ENCODE measurements at regions not wholly inside any gene's neighbourhood (a gene's known extent, or its start where the extent isn't known, plus 50 kb on each side); places are given as distances from the start of the nearest gene placed in this dataset.
A peak's percentile ranks its signal among the peaks of the same experiment; 100 is the strongest.
"Not testable (repeated sequence)": the region's sequence is repeated elsewhere in the genome, so short reads cannot be mapped to it uniquely, and the experiment has no call there.

DNA sequence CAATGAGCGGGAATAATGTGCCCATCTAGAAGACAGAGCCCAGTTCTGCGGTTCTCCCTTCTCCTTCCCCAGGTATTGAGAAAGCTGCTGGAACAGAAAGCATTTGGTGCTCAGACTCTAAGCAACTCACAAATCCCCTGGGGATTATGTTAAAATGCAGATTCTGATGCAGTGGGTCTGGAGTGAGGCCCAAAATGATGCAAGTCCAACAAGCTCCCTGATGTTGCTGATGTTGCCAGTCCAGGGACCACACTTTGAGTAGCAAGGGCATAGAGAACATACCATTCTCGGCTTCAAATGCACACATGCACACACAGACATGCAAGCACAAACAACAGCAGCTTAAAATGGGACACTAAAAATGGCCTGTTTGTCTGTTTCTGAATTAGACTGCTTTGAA is 274.8 kb upstream of the NCKAP5 start:
- DNase-seq = peak; percentile 8

DNA sequence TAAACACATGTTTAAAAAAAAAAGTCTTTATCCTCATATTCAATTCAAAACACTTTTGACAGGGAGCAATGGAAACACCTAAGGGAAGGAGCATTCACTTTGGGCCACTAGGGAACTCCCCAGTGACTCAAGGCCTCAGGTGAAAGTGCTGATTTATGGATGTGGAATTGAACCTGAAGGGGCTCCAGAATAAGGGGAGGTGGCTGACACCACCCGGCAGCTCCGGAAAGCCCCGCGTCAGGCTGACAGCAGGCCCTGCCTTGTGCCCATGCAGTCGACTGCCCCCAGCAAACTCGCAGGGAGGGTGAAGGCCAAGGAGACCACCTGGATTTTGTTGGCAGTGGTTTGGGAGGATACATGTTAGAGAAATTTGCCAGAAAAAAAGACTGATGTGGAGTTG is 275.3 kb upstream of the NCKAP5 start:
- DNase-seq = no peak

DNA sequence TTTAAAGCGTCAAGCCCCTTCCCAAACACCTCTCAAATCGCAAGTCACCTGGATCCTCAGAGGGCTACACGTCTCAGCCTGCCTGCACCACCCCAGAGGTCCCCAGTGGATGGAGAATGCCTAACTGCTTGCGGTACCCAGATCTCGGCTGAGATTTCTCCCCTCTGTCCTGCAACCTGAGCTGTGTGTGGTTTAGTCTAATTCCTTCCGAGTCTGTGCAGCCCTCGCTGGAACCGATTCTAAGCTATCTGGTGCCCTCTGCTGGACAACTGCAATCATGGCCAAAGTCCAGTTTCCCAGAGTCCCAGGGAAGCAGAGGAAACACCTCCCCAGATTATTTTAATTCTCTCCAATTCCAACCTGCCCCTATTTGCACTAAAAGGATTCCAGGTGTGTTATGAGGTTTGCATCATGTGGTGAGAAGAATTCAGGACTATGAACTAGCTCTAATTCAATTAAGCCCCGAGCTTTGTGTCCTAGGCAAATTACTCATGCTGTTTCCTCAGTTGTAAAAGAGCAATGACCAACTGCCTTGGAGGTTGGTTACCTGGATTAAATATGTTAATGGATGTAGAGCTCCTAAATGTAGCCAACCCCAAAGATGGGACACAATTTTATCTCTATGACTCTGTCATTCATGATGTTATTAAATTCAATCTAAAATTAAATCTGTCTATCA is 276.1 kb upstream of the NCKAP5 start:
- DNase-seq = peak; percentile 82

DNA sequence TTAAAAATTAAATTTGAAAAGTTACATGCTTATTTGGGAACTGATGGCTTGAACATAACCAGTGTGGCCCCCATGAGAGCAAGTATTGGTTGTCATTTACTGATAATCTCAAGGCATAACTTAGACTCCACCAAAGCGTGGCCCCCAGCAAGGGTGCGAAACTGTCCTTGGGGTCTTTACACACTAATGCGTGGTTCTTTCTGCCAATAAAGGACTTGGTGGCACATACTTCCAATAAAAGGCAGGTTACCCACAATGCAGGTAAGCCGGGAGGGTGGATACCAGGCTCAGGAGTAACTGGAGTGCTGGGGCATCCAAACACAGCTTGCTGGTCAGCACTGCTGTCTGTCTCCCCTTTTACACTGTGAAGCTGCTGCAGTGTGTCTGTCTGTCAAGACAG is 278.2 kb upstream of the NCKAP5 start:
- DNase-seq = no peak

DNA sequence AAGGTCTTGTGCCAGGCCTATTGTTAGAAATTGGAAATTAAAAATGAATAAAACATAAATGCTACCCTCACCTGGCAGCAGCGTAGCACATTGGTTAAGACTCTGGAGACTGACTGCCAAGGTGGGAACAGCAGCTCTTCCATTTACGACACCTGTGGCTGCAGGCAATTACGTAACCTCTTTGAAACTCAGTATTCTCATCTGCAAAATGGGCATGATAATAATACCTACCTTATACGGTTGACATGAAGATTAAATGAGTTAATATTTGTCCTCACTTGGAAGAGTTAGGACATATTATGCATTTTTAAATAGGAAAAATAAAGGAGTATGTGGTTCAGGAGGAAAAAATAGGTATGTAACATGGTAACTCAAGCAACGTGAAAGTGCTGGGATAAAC is 279.3 kb upstream of the NCKAP5 start:
- DNase-seq = no peak

DNA sequence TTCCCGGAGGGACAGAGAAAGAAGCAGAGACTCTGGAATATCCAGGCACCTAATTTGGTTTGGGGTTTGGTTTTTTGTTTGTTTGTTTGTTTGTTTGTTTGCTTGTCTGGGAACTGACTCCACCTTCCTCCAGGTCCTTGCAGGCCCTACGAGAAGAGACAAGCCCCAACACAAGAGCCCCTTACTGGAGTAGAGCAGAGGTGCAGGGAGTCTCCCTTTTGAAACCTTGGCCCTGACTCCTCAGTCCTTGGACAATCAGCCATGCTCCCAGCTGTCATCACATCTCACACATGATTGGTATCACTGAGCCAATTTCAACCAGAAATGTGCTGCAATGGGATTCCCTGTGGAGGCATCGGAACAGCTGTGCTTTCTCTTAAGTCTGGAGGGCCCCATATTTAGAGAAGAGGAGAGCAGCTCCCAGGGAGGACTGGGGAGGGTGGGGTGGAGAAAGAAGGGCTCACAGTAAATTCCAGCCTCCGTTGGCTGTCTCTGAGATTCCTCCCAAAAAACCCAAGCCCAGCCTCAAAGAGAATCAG is 279.9 kb upstream of the NCKAP5 start:
- no peak for DNase-seq

DNA sequence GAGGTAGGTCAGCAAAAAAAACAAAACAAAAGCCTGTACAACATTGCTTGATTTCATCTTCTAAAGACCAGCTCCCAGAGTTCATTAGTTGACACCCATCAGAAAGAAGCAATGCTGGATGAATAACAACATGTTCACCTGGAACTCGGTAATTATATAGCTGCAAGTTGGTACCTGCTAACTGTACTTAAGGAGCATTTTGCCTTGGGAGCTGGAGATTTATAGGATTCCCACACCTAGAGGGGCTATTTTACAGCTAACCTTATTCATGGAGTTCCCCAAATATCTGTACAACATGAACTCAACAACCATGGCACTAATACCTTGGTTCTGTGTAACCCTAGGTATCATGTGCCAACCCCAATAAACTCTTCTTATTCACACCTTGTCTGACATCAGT is 281.1 kb upstream of the NCKAP5 start:
- no peak for DNase-seq

DNA sequence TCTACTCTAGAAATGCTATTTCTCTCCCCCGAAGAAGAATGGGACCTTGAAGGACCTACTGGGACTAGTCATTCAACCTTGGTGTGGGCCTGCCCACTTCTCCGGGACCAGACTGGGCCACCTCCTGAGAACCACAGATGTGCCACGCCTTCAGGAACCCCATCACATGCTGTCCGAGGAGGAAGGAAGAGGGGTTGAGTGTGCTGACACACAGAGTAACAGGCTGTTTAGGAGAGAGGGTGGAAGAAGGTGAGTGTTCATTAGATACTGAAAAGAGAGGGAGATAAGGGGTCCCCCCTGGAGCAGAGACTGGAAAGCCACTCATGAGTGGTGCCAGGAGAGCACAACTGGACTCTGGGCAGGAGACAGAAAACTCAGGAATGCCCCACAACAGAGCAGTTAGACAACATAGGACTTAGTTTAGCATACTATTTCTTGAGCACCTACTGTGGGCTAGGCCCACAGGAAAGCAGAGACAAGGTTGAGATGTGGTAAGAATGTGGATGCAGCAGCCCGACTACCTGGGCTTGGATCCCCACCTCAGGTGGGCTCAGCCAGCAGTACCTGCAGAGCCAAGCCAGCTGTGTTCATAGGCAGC is 286.4 kb upstream of the NCKAP5 start:
- DNase-seq = no peak

DNA sequence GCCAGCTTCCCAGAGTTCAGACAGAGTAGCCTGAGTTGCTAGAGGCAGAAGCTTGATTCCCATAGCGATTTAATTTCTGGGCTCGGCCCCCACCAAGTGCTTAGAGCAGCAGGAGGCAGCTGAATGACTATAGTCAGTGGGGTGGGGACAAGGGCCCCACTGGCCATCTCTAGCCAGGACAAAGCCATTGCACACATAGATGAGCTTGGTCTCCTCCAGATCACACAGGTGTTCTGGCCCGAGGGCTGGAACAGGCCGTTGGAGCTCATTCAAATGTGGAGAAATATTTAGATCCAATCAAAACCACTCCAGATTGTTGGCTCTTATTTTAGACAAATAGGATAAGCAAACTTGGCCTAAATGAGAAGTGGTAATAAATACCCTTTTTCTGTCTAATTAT is 287.3 kb upstream of the NCKAP5 start:
- no peak for DNase-seq

DNA sequence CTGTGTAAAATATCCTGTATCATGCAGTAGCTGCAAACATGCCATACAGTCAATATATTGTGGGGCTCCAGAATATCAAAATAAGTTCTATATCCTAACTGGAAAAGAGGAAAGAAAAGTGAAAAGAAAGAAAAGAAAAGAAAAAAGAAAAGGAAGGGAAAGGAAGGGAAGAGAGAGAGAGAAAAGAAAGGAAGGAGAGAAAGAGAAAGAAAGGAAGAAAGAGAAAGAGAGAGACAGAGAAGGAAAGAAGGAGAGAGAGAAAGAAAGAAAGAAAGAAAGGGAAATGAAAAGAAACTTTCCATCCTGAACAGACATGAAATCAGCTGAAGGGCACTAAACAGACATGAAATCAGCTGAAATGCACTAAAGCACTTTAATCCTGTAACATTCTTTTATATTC is 288.4 kb upstream of the NCKAP5 start:
- DNase-seq = no peak

DNA sequence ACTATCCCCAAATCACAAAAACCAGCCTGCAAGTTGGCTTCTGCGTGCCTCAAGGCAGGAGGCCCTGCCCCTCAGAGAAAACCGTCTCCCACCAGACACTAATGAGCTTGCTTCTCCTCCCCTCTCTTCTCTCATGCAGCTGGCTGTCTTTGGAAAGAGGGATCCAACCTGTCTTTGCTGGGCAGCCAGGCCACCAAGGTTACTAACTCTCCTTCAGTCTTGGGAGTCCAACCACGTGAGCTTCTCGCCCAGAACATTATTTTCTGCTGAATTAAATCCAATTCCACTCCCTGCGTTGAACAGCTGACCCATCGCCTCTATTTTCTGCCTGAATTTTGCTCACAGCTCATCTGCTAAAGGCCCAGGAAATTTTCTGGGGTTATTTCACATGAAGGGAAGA is 291.3 kb upstream of the NCKAP5 start:
- DNase-seq = no peak

DNA sequence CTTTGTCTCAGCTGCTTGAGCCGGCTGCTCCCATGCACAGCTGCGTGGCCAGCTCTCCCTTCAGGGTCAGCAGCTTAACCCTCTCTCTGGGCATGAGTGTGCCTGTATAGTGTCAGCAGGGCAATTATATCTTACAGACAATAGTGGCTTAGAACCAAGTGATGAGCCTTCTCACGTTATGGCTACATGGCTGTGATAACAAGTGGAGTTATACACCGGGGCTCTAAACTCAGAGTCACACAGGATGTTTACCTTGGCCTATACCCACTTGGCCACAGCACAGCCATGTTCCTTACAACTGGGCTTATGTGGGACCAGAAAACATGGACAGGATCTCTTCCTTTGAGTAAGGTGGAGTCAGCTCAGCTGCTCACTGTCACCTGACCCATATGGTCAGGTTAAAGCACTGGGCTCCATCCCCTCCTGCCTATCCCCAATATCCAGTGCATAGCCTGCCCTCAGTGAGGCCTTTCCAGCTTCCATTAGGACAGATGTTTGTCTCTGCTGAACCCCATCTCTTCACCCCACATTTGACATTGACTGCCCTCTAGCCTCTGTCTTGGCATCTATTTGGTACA is 294.2 kb upstream of the NCKAP5 start:
- no peak for DNase-seq

DNA sequence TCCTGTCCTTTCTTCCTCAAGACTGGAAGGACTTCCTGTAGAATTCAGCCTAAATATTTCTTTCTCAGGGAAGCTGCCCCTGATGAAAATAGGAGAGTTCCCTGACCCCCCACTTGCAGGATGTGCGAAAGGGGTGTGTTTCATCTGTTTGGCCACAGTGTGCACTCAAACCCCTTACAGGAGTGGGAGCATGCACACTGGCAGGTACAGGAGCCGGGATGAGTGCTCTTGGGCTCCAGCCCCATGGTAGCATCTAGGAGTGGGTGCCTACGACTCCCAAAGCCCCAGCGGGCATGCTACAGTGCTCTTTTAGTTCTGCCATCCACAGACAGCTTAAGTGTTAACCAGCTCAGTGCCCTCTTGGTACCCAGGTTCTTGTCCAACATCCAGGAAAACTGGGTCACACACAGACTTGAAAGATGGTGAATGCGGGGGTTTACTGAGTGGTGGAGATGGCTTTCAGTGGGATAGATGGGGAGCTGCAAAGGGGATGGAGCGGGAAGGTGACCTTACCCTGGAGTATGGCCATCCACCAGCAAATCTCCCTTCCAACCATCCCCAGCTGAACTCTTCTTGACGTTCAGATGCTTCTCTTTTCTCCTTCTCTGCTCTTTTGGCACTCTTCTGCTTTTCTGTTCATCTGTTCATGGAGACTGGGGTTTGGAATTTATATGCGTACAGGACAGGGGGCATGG is 295.0 kb upstream of the NCKAP5 start:
- DNase-seq = no peak

DNA sequence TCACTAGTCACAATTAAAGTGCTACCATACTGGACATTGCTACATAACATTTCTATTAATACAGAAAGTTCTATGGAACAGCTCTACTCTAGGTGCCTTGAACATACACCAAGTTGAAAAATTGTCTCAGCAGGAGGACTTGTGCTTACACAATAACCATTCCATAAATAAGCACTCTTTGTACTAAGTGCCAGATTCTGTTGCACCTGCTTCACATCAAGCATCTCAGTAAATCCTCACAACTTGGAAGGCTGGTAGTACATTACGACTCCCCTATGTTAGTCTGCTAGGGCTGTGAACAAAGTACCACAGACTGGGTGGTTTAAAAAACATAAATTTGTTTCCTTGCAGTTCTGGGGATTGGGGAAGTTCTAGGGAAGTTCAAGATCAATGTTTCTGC is 296.9 kb upstream of the NCKAP5 start:
- DNase-seq = no peak

DNA sequence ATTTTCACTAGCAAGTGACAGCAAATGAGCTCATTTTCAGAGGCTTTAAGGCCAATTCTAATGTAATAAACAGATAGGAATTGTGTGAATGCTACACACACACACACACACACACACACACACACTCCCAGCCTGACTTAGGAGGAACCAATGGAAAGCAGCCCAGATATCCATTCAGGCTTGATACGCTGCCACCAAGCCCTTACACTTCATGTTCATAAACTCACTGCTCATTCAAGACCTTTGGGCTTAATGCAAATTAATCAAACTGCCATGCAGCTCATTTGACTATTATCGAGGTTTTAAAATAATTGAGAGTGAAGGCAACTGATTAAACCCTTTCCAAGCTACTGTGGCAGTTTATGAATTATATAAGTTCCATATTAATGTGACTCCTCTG is 298.9 kb upstream of the NCKAP5 start:
- no peak for DNase-seq

DNA sequence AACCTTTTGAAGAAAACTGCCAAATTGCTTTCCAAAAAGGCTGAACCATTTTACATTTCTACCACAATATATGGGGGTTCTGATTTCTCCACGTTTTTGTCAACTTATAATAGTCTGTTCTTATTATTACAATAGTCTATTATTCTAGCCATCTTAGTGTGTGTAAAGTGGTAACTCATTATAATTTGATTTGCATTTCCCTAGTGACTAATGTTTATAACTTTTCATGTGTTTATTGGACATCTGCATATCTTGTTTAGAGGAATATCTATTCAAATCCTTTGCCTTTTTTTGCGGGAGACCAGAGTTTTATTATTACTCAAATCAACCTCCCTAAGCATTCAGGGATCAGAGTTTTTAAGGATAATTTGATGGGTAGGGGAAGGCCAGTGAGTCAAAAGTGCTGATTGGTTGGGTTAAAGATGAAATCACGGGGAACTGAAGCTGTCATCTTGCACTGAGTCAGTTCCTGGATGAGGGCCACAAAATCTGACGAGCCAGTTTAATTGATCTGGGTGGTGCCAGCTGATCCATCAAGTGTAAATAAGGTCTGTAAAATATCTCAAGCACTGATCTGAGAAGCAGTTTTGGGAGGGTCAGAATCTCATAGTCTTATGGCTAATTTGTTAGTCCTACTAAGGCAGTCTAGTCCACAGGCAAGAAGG is 303.4 kb upstream of the NCKAP5 start:
- no peak for DNase-seq

DNA sequence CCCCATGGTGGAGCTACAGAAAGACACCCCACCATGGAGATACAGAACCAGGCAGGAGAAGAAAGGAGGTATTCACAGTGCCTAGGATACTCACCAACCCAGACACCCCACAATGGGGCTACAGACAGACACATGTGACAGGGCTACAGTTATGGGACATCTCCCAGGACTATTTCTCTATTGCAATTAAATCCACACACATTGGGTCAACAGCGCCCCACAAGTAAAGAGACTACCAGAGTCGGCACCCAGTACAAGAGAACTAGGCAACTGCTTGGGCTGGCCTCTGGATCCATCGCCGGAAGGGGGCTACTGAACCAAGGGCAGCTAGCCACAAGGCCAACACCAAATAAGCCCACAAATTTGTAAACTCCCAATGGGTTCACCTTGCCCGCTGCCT is 310.1 kb upstream of the NCKAP5 start:
- no peak for DNase-seq

DNA sequence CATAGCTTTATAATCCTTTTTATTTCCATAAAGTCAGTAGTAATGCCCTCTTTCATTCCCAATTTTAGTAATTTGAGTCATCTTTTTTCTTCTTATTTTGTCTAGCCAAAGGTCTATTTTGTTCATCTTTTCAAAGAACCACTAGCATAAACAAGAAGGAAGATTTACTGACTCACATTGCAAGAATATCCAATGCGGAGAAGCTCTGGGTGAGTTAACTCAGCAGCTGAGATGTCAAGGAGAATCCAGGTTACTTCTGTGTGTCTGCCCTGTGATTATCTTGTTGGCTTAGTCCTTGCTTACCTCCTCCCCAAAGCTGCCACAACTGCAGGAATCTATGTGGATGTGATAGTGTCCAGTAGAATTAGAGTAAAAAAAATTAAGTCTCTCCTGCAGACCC is 311.4 kb upstream of the NCKAP5 start:
- DNase-seq = no peak

DNA sequence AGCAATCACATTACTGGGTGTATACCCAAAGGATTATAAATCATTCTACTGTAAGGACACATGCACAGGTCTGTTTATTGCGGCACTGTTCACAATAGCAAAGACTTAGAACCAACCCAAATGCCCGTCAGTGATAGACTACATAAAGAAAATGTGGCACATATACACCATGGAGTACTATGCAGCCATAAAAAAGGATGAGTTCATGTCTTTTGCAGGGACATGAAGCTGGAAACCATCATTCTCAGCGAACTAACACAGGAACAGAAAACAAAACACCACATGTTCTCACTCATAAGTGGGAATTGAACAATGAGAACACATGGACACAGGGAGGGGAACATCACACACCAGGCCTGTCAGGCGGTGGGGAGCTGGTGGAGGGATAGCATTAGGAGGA is 313.9 kb upstream of the NCKAP5 start:
- not testable (repeated sequence) for DNase-seq

DNA sequence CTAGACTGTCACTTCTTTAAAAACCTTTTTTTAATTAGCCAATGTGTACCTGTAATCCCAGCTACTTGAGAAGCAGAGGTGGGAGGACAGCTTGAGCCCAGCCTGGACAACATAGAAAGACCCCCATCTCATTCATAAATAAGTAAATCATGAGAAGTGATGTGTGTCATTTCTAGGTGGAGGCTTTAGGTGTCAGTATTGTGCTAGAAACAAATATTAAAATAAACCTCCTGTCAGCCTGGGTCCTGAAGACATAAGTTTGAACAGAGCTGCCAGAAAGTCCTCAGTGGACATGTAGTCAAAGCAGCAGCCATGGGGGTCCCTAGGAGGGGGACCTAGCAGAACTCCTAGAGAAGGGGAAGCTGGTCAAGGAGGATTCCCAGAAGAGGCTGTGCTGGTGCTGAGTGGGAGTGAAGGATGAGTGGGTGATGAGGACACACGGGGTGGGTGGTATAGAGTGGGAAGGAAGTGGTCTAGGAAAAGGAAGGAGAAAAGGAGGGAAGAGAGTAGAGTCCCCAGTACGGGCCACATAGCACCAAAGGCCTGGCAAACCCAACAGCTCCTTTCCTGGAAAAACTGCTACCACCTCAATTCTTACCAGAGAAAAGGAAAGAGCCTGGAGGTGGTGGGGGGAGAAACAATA is 316.6 kb upstream of the NCKAP5 start:
- DNase-seq = no peak

DNA sequence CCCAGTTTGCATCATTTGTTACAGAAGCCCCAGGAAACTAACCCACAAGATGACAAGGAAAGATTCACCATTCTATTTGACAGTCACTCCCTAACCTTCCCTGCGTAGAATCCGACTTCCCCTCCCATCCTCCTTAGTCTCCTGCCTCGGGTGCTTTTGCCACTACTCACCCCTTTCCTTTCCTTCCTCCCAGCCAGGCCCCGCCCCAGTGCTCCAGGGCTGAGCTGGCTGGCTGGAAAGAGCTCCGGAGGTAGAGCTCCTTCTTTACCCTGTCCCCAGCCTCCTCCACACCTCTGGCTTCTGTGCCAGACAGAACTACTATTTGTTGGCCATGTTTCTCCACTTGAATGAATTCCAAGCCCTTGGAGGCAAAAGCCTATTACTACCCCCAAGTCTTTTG is 317.6 kb upstream of the NCKAP5 start:
- no peak for DNase-seq

All from fibroblast of skin of abdomen (primary cell).